ENCODE measurements at regions not wholly inside any gene's neighbourhood (a gene's known extent, or its start where the extent isn't known, plus 50 kb on each side); places are given as distances from the start of the nearest gene placed in this dataset.

DNA sequence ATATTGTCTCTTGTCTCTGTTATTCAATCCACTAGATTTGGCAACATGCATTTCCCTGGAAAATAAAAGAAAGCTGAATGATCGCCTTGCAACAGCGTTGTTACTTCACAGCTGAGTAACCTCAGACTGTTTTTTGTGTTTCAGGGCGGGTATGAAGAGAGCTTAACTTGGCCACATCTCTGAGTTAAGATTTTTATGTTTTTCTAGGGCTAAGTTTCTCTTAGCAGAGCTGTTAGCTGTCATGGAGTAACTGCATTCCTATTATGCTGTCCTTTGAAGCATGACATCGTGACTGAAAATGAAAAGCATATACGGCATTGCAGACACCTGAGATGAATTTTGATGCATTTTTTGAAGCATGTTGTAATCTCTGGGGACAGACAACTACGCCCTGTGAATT, 1798.9 kb downstream of the PCDH7 start:
- DNase-seq = no peak

DNA sequence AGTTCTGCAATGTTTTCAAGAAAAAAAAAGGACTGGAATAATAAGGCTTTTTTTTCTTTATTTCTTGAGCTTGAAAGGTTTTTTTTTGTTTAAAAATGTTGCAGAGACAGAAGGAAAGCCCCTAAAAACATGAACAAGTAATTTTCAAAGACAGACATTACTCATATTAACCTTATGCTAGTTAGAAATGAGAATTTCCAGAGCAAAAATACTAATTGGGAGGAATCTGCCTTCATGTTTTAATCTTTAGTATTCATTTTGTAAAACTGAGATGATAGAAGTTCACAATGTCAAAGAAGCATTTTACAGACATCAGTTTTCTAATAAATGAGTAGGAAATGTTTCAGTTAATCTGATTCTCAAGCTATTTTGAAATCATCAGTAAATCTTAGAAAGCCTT, 1805.3 kb downstream of the PCDH7 start:
- DNase-seq = no peak

DNA sequence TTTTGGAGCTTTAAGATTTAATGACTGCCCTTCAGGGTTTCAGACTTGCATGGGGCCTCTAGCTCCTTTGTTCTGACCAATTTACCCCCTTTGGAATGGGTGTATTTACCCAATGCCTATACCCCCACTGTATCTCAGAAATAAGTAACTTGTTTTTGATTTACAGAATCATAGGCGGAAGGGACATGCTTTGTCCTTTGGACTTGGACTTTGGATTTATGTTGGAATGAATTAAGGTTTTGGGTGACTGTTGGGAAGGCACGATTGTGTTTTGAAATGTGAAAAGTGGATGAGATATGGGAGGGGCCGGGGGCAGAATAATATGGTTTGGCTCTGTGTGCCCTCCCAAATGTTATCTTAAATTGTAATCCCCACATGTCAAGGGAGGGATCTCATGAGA, 1824.7 kb downstream of the PCDH7 start:
- DNase-seq = no peak

DNA sequence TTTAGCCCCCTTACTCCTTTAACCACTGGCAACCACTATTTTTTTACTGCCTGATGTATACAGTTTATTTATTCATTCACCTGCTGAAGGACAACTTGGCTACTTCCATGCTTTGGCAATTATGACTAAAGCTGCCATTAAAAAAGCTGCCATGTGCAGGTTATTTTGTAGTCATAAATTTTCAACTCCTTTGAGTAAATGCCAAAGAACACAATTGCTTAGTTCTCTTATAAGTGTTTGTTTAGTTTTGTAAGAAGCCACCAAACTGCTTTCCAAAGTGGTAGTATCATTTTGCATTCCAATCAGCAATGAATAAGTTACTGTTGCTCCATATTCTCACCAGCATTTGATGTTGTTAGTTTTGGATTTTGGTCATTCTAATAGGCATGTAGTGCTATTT, 1831.8 kb downstream of the PCDH7 start:
- DNase-seq = no peak

DNA sequence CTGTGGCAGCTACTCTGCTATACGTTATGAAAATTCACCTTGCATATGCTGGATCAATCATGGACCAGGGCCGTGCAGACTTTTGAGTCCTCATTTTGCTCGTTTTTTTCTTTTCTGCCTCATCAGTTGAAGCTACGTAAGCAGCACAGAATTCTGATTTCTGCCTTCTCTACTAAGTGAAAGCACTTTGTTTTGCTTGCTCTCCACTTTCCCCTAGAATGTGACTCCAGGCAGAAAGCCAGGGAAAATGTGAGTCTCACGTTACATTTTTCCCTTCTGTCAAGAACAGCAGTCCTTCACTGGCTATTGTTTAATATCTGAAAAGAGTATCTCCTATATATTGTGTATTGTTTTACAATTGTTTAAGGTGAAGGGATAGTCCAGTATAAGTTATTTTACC, 1840.1 kb downstream of the PCDH7 start:
- DNase-seq = no peak

DNA sequence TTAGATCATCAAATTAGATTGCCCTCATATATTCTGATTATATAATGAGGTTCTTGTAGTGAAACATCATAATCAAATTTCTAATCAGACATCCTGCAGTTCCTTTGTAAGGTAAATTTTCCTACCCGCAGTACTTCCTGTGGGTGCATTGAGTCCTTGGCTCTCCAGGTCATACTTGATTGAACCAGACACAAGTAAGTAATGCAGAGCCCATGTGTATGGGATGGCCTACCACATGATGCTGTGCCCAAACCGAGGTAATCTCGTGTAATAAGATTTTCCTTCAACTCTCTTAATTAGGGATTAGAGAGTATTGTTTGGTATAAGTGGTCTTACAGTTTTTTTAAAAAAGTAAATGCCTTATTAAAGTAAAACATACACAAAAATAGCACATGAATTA, 1841.8 kb downstream of the PCDH7 start:
- no peak for DNase-seq

DNA sequence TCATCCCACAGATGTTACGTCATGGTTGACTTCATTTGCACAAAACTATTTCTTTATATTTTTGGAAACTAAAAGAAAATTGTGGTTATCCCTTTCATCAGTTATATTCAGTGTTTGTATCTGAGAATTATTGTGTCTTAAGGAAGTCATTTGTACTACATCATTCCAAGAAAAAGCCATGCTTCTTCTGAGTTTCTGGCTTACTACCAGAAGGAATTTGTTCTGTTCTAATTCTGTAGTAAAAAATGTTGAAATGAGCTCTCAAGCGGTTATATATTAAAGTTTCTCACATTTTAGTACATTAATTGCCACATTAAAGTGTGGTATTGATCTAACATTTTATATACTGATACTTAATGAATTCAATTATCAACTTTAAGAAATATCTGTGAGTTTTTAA, 1844.5 kb downstream of the PCDH7 start:
- DNase-seq = no peak

DNA sequence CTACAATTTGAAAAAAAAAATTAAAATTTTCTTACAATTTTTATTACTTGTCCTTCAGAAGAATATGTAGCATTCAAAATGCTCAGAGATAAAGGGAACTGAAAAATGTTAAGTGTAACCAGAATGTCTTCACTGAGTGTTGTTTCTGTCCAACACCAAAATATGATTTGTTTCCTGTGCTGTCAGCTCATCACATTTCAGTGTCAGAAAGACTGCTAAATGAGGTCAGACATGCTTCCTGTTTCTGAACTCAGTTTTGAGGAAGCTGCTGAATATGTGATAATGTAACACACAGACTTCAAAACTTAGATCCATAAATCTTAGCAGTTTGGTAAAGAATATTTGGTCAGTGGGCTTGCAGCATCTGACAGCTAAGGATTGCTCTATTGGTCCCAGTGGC, 1849.7 kb downstream of the PCDH7 start:
- no peak for DNase-seq

DNA sequence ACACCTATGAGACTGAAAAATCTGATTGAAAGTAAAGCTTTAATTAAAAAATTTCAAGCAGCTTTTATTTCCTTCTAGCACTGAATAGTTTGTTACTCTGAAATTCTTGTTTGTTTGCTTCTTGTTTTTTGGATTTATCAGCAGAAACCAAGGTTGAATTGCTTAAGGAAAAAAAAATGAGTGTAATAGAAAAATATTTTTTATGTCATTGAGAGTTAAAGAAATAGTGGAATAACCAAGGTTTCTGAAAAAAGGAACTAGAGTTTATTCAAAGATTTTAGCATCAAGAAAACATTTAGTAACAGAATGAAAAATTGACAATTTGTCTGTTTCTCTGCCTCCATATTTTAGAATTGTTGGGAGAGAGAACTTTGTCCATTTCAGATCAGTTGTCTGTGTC, 1852.2 kb downstream of the PCDH7 start:
- no peak for DNase-seq

DNA sequence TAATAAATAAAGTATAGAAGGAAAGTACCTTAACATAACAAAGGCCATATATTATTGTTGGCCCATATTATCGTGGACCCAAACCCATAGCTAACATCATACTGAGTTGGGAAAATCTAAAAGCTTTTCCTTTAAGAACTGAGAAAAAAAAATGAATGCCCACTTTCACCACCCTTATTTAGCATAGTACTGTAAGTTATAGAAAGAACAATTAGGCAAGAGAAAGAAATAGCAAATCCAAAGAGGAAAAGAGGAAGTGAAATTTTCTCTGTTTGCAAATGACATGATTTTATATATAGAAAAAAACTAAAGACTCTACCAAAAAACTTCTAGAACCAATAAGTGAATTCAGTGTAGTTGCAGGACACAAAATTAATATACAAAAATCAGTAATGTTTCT, 1854.6 kb downstream of the PCDH7 start:
- no peak for DNase-seq

DNA sequence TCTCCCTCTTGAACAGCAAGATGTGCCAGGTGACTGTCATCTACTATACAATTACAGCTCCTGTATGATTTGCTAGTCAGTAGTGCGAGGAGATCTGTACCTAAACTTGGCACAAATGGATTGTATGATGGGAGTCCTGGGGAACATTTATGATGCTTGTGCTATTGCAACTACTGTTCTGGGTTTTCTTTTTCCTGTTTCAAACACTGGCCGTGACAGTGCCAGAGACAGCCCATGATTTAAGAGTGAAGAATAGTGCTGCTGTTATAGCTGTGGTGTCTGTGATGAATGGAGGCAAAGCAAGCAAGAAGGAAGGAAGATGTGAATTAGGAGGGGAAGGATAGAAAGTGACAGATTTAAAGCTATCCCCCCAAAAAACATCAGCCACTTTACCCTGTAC, 1868.9 kb downstream of the PCDH7 start:
- no peak for DNase-seq

DNA sequence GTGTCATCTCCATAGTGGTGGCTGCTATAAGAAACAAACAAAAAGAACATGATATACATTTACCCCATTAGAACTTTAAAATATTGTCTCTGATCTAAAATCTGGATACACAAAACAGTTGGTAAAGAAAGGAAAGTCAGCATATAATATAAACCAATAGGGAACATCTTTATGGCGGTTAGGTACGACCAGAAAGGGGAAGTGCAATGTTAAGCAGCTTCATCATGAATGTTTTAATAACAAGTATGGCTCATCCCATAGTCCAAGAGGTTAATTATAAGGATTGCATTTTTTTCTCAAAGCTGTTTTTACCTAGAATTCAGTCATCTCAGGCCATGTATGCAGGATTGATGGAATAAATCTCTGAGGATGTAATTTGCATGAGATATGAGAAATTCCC, 1869.7 kb downstream of the PCDH7 start:
- no peak for DNase-seq

DNA sequence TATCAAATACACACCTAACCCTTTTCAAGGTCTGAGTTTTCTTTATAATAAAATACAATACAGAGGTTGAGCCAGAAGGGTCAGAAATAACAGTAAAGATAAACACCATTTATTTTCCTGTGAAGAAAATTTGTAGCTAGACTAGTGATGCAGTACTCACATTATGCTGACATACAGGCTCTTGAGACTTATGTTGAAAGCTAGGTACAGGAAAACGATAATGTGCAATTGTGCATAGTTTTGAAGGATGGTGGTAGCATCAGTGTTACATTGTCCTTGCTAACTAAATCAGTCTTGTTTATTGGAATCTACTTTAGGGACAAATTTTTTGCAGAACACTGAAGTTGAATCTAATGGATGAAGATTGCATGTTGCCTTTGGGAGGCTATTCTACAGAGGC, 1877.2 kb downstream of the PCDH7 start:
- no peak for DNase-seq

DNA sequence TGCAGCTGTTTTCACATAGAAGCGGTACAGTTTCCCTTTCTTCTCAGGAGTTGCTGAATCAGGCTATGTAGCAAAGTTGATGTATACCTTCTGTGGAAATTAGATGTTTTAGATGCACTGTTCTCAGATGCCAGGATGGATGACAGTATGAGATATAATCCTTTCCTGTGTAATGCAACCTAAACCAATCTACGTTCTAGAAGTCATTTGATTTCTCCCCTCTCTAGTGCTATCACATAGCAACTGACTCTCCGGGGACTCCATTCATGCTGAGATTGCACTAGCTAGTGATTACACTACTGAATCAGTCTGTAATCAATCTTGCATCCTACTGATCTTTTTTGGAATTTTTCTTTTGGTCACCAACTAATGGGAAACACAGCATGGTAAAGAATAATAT, 1881.7 kb downstream of the PCDH7 start:
- DNase-seq = no peak

DNA sequence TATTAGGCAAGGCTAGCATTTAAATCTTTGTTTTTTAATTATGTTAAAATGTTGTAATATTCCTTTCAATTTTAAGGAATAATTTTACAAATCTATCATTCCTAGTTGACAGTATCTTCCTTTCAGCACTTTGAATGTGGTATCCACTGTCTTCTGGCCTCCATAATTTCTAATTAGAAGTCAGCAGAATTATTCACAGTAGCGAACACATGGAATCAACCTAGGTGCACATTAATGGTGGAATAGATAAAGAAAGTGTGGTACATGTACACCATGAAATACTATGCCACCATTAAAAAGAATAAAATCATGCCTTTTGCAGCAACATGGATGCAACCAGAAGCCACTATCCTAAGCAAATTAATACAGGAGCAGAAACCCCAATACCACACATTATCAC, 1887.8 kb downstream of the PCDH7 start:
- no peak for DNase-seq

DNA sequence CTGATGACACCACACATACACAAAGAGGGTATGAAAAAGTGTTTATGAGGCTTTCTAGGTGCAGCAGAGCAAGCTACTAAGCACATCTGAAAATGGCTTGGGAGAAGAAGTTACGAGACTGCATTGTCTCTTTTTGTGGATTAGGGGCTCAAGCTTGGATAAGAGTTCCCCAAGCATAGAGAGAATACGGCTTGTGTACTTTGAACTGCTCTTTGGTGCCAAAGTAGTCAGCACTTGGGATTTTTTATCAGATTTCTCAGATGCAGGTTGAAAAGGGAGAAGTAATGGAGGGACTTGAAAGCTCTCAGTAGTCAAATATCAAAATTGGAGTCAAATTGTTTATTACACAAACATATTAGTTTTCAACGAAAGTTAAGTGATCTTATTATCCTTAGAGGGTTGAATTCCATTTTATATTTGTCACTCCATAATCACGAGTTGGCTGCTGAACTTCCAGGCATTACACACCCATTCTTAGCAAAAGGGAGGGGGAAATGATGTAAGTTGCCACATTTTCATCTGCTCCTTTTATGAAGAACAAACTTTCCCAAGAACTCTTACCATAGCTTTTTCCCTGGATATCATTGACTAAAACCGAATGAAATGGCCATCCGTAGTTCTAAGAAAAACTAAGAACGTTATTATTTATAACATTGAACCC, 1904.9 kb downstream of the PCDH7 start:
- no peak for DNase-seq

DNA sequence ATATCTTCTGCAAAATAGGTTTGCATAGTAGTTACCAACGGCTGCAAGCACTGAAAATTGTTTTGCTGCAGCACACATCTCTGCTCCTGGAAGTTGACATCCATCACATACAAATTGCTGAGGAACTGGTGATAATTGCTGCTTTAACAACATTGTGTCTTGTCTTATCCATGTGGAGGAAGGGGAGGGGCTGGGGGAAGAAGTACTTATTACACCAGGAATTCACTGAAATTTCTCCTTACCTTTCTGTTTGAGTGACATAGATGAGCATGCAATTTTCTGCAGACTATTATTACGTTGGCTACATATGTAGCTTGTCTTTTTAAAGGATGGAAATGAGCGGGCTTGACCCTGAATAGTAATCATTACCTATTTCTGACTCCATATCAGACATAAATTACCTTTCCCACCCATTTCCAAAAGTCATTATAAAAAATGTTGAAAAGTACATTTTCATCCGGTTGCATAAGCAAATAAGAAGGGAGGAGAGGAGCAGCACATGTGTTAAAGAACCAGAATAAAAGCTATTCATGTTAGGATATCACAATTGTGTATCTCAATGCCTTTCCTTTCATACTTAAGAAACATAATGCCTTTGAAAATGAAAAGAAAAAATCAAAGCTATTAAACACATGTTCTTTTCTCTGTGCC, 1905.6 kb downstream of the PCDH7 start:
- no peak for DNase-seq

DNA sequence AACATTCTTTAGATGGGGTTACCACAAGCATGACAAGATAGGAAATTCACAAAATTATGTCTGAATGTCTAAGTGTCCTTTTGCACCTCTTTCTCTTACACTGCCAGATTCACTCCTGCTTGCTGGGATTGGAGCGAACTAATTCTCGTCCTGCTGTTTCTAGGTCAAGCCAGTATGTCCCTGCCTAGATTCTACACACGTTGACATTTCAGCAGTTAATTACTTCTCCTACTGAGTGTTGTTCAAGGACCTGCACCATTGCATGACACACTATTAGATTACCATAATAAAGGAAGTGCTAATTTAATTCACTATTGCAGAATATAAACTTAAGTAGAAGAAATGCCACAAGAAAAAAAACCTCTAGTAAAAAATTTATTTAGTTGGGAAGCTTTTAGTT, 1911.7 kb downstream of the PCDH7 start:
- no peak for DNase-seq

DNA sequence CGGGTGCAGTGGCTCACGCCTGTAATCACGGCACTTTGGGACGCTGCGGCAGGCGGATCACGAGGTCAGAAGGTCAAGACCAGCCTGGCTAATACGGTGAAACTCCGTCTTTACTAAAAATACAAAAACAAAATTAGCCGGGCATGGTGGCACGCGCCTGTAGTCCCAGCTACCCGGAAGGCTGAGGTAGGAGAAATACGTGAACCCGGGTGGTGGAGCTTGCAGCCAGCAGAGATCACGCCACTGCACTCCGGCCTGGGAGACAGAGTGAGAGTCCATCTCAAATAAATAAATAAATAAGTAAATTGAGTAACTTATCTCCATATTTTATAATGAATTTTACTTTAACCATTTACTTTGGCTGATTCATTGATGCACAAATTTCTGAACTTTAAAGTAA, 1913.3 kb downstream of the PCDH7 start:
- no peak for DNase-seq

DNA sequence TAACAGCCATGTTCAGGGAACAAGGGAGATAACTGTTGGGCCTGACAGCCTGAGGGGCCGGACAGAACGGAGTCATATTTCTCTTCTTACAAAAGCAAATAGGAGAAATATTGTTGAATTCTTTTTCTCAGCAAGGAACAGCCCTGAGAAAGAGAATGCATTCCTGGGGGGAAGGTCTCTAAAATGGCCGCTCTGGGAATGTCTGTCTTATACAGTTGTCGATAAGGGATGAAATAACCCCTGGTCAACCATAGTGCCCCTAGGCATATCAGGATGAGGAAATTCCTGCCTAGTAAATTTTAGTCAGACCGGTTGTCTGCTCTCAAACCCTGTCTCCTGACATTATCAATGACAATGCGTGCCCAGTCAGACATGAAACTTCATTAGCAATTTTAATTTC, 1925.5 kb downstream of the PCDH7 start:
- DNase-seq = no peak

DNA sequence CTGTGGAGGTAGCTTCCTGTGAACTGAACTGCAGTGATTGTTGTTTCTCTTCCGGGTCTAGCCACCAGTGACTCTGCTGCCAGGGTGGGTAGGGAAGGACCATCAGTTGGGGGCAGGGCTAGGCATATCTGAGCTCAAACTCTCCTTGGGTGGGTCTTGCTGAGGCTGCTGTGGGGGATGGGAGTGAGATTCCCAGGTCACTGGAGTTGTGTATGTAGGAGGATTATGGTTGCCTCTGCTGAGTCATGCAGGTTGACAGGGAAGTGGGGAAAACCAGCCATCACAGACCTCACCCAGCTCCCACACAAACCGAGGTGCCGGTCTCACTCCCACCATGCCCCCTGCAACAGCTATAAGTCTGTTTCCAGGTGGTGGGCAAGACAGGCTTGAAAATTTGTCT, 1937.8 kb downstream of the PCDH7 start:
- DNase-seq = no peak

DNA sequence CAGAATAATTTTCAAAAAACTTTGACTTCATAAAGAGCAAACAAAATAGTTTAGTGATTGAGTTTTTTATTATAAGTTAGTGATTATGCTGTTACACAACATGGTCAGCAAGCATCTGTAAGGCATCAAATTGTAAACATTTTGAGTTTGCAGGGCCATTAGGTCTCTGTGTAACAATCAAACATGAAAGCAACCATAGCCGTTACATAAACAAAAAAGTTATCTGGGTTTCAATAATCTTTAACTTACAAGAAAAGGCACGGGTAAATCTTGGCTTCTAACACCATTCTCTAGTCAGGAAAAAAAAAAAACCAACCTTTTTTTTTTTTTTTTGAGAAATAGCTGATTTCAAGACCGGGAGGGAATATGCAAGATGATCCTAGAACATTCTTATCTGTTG, 1941.1 kb downstream of the PCDH7 start:
- DNase-seq = no peak

DNA sequence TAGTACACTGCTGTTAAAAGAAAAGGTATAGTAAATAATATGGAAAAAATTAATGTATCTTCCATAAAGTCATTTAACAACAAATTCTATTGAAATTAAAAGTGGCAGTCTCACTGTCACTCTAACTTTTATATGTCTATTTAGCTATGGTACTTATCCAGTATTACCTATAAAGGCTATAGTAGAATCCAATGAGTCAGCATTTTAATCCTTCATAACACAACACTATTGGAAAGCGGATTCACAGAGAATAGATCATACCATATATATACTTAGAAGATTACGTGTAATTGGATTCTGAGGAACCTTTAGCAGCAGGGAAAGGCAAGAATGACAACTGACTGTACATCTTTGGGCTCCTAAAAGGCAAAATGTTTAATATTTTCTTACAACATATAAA, 1942.6 kb downstream of the PCDH7 start:
- no peak for DNase-seq

DNA sequence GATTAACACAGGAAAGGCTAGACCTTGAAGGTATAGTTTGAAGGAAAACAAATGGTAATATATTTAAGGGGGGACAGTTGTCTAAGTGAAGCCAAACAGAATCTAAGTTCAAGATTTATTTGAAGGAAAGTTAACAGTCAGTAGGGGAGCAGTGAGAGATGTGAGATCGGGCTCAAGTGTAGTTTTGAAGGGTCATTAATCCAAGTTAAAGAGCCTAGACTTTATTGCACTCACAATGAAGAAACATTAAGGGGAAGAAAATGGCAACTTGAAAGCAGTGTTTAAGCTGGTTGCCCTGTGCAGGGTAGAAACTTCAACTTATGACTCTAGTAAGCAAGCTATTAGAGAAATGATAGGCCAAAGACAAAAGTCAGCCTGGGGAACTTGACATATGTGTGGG, 1952.2 kb downstream of the PCDH7 start:
- DNase-seq = no peak

DNA sequence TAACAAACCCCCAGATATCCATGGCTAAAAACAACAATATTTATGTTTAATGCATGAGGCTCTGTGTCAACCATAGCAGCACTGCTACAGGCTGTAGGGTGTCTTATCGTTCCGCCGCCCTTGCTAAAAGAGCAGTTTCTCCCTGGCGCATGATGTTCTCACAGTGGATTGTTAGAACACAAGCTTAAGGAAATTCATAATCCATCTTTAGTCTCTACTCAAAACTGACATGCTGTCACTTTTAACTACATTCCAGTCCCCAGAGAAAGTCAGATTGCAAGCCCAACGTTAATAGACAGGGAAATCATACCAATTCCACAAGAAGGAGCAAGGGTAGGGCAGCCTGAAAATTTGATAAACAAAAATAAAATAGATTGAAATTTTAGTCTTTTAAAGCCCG, 1960.8 kb downstream of the PCDH7 start:
- no peak for DNase-seq

All from NK-92 treated with Interleukin-12 subunit alpha and Interleukin-12 subunit beta, amount 100 ng/mL, for 24 hours (cell line).